SK-N-SH (cell line): ENCODE measurements at regions not wholly inside any gene's neighbourhood (a gene's known extent, or its start where the extent isn't known, plus 50 kb on each side); places are given as distances from the start of the nearest gene placed in this dataset.

Source experiments
- CTCF ChIA-PET: fragments of 300-600, 350-600 bp; formaldehyde crosslinking; extraction: SDS; loops from one replicate; lab custom pipeline; 2021; lab: Yijun Ruan, JAX
- POLR2A ChIA-PET: fragments of 350-600 bp; sonication (Branson Sonifier 250); formaldehyde crosslinking; extraction: SDS; loops from one replicate; lab custom pipeline; 2020; ENCODE audit warnings: antibody characterized with exemption, inconsistent platforms; lab: Yijun Ruan, JAX
- DNase-seq: peaks from one replicate; pipeline ENCODE4 v3.0.0; 2012
- H2AFZ ChIP-seq: fragments of 200-600 bp; sonication (generic); 2 replicates; pipeline ENCODE4 v1.8.1; 2016; ENCODE audit warnings: antibody characterized with exemption, mild to moderate bottlenecking, low read depth
- H3F3A ChIP-seq: fragments of 200-600 bp; sonication (generic); replicated peaks from 2 replicates; pipeline ENCODE3; 2016; ENCODE audit warnings: antibody characterized with exemption, mild to moderate bottlenecking; ENCODE audit not compliant: insufficient read depth
- H3K27ac ChIP-seq, 2 experiments: fragments of 200-500 bp in 1 of 2; fragments of 200-600 bp in 1 of 2; sonication (Bioruptor generic) in 1 of 2; sonication (generic), shearing (Covaris generic) in 1 of 2; 2 replicates each; pipeline versions ENCODE4 v1.5.1 to v1.6.1; 2014 to 2016; ENCODE audit warnings: low read depth in 2 of 2, inconsistent platforms in 1 of 2, low read length in 1 of 2, mild to moderate bottlenecking in 1 of 2, mixed read lengths in 1 of 2
- H3K27me3 ChIP-seq: fragments of 200-600 bp; sonication (generic), shearing (Covaris generic); 2 replicates; pipeline ENCODE4 v1.6.1; 2016; ENCODE audit warnings: mixed run types; ENCODE audit not compliant: insufficient read depth
- H3K36me3 ChIP-seq, 2 experiments: fragments of 200-500 bp in 1 of 2; fragments of 200-600 bp in 1 of 2; sonication (Bioruptor generic) in 1 of 2; sonication (generic) in 1 of 2; replicated peaks in 1 of 2; 2 replicates each; pipeline versions ENCODE3 to v1.5.1; 2014 to 2016; ENCODE audit warnings: low read length in 1 of 2, mild to moderate bottlenecking in 1 of 2; ENCODE audit not compliant: insufficient read depth in 2 of 2, control insufficient read depth in 1 of 2
- H3K4me1 ChIP-seq, 2 experiments: fragments of 200-500 bp in 1 of 2; fragments of 200-600 bp in 1 of 2; sonication (Bioruptor generic) in 1 of 2; sonication (generic), shearing (Covaris generic) in 1 of 2; 2 replicates each; pipeline versions ENCODE4 v1.5.1 to v1.6.1; 2014 to 2016; ENCODE audit warnings: low read depth in 1 of 2, low read length in 1 of 2, mixed run types in 1 of 2; ENCODE audit not compliant: insufficient read depth in 2 of 2, control insufficient read depth in 1 of 2
- H3K4me2 ChIP-seq: fragments of 200-600 bp; sonication (generic), shearing (Covaris generic); 2 replicates; pipeline ENCODE4 v1.6.1; 2017; ENCODE audit warnings: mixed run types
- H3K4me3 ChIP-seq, 2 experiments: fragments of 200-500 bp in 1 of 2; fragments of 200-600 bp in 1 of 2; sonication (Bioruptor generic) in 1 of 2; sonication (generic), shearing (Covaris generic) in 1 of 2; 2 replicates each; pipeline versions ENCODE4 v1.5.1 to v1.8.1; 2014 to 2016; ENCODE audit warnings: low read depth in 2 of 2, inconsistent platforms in 1 of 2, low read length in 1 of 2, mild to moderate bottlenecking in 1 of 2, mixed read lengths in 1 of 2, moderate library complexity in 1 of 2
- H3K79me2 ChIP-seq: fragments of 200-600 bp; sonication (generic); 2 replicates; pipeline ENCODE4 v1.8.1; 2017; ENCODE audit warnings: mild to moderate bottlenecking; ENCODE audit not compliant: insufficient read depth
- H3K9ac ChIP-seq: fragments of 200-600 bp; sonication (generic); 2 replicates; pipeline ENCODE4 v1.6.1; 2017; ENCODE audit warnings: mixed run types
- H3K9me2 ChIP-seq: fragments of 200-600 bp; sonication (generic); 2 replicates; pipeline ENCODE4 v1.6.1; 2017; ENCODE audit warnings: mixed run types
- H3K9me3 ChIP-seq: fragments of 200-600 bp; sonication (generic); 2 replicates; pipeline ENCODE4 v1.6.1; 2017; ENCODE audit warnings: mixed run types, mild to moderate bottlenecking, moderate library complexity
- H4K20me1 ChIP-seq: fragments of 200-600 bp; sonication (generic); 2 replicates; pipeline ENCODE4 v1.6.1; 2017; ENCODE audit warnings: mild to moderate bottlenecking, mixed run types; ENCODE audit not compliant: insufficient read depth
- CTCF ChIP-seq: fragments of 200-600 bp; sonication (generic); IDR thresholded peaks from 2 replicates; pipeline ENCODE4 v1.6.1; 2017; ENCODE audit warnings: antibody characterized with exemption, mild to moderate bottlenecking, moderate library complexity
- ELF1 ChIP-seq: IDR thresholded peaks from 2 replicates; pipeline ENCODE4 v1.4.0; 2012
- EP300 ChIP-seq, 2 experiments: IDR thresholded peaks; 2 replicates each; pipeline versions ENCODE4 v1.4.0 to v1.6.1; 2012; ENCODE audit warnings: borderline replicate concordance in 1 of 2, low read depth in 1 of 2, low read length in 1 of 2
- EZH2phosphoT487 ChIP-seq: fragments of 200-600 bp; sonication (generic); IDR thresholded peaks from 2 replicates; pipeline ENCODE4 v1.6.1; 2017; ENCODE audit warnings: low read depth, mixed run types, mild to moderate bottlenecking, antibody characterized with exemption, moderate library complexity, borderline replicate concordance
- FOXJ3 ChIP-seq: sonication (generic); formaldehyde crosslinking; IDR thresholded peaks from 2 replicates; pipeline ENCODE4 v1.5.1; 2020; ENCODE audit warnings: mild to moderate bottlenecking, missing genetic modification reagents
- FOXM1 ChIP-seq: IDR thresholded peaks from 2 replicates; pipeline ENCODE4 v1.4.0; 2012; ENCODE audit warnings: low read depth, mild to moderate bottlenecking
- GABPA ChIP-seq: IDR thresholded peaks from 2 replicates; pipeline ENCODE4 v1.4.0; 2012; ENCODE audit warnings: low read depth, mild to moderate bottlenecking
- JUND ChIP-seq: IDR thresholded peaks from 2 replicates; pipeline ENCODE4 v1.4.0; 2012
- MEF2A ChIP-seq: IDR thresholded peaks from 2 replicates; pipeline ENCODE4 v1.4.0; 2012; ENCODE audit warnings: low read depth, borderline replicate concordance
- NFIC ChIP-seq: IDR thresholded peaks from 2 replicates; pipeline ENCODE4 v1.4.0; 2012; ENCODE audit warnings: borderline replicate concordance
- NRF1 ChIP-seq: IDR thresholded peaks from 2 replicates; pipeline ENCODE4 v1.6.1; 2012; ENCODE audit warnings: low read depth, mild to moderate bottlenecking, low read length
- RAD21 ChIP-seq: IDR thresholded peaks from 2 replicates; pipeline ENCODE4 v1.6.1; 2012; ENCODE audit warnings: mild to moderate bottlenecking, low read length
- RCOR1 ChIP-seq: fragments of 150-350 bp; IDR thresholded peaks from 2 replicates; pipeline ENCODE4 v1.6.1; 2017; ENCODE audit warnings: antibody characterized with exemption, low read length
- RFX5 ChIP-seq: IDR thresholded peaks from 2 replicates; pipeline ENCODE4 v1.6.1; 2012; ENCODE audit warnings: mild to moderate bottlenecking, improper control_type of control experiment, low read length
- RXRA ChIP-seq: IDR thresholded peaks from 2 replicates; pipeline ENCODE4 v1.4.0; 2012; ENCODE audit warnings: low read depth, mild to moderate bottlenecking, borderline replicate concordance
- SIN3A ChIP-seq: IDR thresholded peaks from 2 replicates; pipeline ENCODE4 v1.6.1; 2012; ENCODE audit warnings: low read depth, mild to moderate bottlenecking, low read length, moderate library complexity, borderline replicate concordance
- TAF1 ChIP-seq: IDR thresholded peaks from 2 replicates; pipeline ENCODE4 v1.6.1; 2012; ENCODE audit warnings: low read depth, mild to moderate bottlenecking, low read length, moderate library complexity, borderline replicate concordance
- TCF12 ChIP-seq: IDR thresholded peaks from 2 replicates; pipeline ENCODE4 v1.4.0; 2012
- TEAD4 ChIP-seq: IDR thresholded peaks from 2 replicates; pipeline ENCODE4 v1.4.0; 2012; ENCODE audit warnings: mild to moderate bottlenecking, borderline replicate concordance; ENCODE audit not compliant: insufficient read depth
- YY1 ChIP-seq: IDR thresholded peaks from 2 replicates; pipeline ENCODE4 v1.4.0; 2012; ENCODE audit warnings: low read depth, mild to moderate bottlenecking
- WGBS: methylation state at CpG from one replicate; pipeline ENCODE4 v1.1.6; 2017; ENCODE audit warnings: low lambda C conversion rate; 5-methylcytosine and 5-hydroxymethylcytosine counted together
- TF ChIP-seq, protein P1 (sequence below): IDR thresholded peaks from 2 replicates; pipeline ENCODE4 v1.4.0; 2012; ENCODE audit warnings: low read depth, borderline replicate concordance
- TF ChIP-seq, protein P2 (sequence below): fragments of 150-350 bp; IDR thresholded peaks from 2 replicates; pipeline ENCODE4 v1.6.1; 2016; ENCODE audit warnings: mild to moderate bottlenecking, low read depth, low read length

GRCh38 chr4:146107587-146108240 is 67.8 kb upstream of the LSM6 start:
- no peak overlapping the region for H3K9ac ChIP-seq
- H3K4me2 ChIP-seq: no peak overlapping the region
- H3K27ac ChIP-seq: no peak overlapping the region
- H3K79me2 ChIP-seq: no peaks in the 10 kb centered on the region
- H3K36me3 ChIP-seq: no peaks in the 10 kb centered on the region
- no peaks in the 10 kb centered on the region for H3F3A ChIP-seq
- DNase-seq: no peak
- 82% methylated on average over 3 of the region's 3 CpGs for WGBS
- TF ChIP-seq EP300 (IDR thresholded peaks at IDR 0.05; ENCODE audit: borderline replicate concordance in 1 of 2, low read depth in 1 of 2, low read length in 1 of 2) (no peak), NFIC (no peak), TEAD4 (no peak), YY1 (no peak), FOXJ3 (no peak), EZH2phosphoT487 (no peak), ELF1 (no peak), NRF1 (no peak)
- TF ChIP-seq, protein P1, sequence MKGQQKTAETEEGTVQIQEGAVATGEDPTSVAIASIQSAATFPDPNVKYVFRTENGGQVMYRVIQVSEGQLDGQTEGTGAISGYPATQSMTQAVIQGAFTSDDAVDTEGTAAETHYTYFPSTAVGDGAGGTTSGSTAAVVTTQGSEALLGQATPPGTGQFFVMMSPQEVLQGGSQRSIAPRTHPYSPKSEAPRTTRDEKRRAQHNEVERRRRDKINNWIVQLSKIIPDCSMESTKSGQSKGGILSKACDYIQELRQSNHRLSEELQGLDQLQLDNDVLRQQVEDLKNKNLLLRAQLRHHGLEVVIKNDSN: no peak
- H4K20me1 ChIP-seq: no peaks in the 10 kb centered on the region
- H3K9me2 ChIP-seq: no peaks in the 10 kb centered on the region
- ChIA-PET CTCF (interaction anchor here (1.7 kb wide), 1 partner anchor 12 kb away, joined by 7 read pairs; no protein-coding TSS in a partner anchor), POLR2A (no interaction called here)
- H3K4me3 ChIP-seq: no peak overlapping the region
- no peak overlapping the region for H2AFZ ChIP-seq
- no peaks in the 10 kb centered on the region for H3K27me3 ChIP-seq
- no peaks in the 10 kb centered on the region for H3K9me3 ChIP-seq
- H3K4me1 ChIP-seq: no peaks in the 10 kb centered on the region; a peak in 1 of 4 replicates

- Histone ChIP-seq H3F3A (no peaks in the 10 kb centered on the region), H3K79me2 (no peaks in the 10 kb centered on the region), H3K4me1 (no peaks in the 10 kb centered on the region; a peak in 1 of 4 replicates), H3K4me2 (no peak overlapping the region), H3K9me2 (no peaks in the 10 kb centered on the region), H2AFZ (no peak overlapping the region), H3K9ac (no peak overlapping the region), H3K27me3 (no peaks in the 10 kb centered on the region), H4K20me1 (no peaks in the 10 kb centered on the region), H3K36me3 (no peaks in the 10 kb centered on the region), H3K4me3 (no peak overlapping the region), H3K9me3 (no peaks in the 10 kb centered on the region), H3K27ac (no peak overlapping the region)
- no peak for DNase-seq
- WGBS: 67% methylated on average over 1 of the region's 1 CpG
- POLR2A ChIA-PET: no interaction called here
- CTCF ChIA-PET: no interaction called here
- no peak for TF ChIP-seq TAF1
- TF ChIP-seq FOXM1: no peak
- TF ChIP-seq, protein P2, sequence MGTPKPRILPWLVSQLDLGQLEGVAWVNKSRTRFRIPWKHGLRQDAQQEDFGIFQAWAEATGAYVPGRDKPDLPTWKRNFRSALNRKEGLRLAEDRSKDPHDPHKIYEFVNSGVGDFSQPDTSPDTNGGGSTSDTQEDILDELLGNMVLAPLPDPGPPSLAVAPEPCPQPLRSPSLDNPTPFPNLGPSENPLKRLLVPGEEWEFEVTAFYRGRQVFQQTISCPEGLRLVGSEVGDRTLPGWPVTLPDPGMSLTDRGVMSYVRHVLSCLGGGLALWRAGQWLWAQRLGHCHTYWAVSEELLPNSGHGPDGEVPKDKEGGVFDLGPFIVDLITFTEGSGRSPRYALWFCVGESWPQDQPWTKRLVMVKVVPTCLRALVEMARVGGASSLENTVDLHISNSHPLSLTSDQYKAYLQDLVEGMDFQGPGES: no peak
- no peak for TF ChIP-seq RXRA
- TF ChIP-seq GABPA: no peak
- no peak for TF ChIP-seq CTCF
- no peak for TF ChIP-seq JUND
- TF ChIP-seq RAD21: no peak
- no peak for TF ChIP-seq TCF12
- no peak for TF ChIP-seq NFIC
- no peak for TF ChIP-seq SIN3A
- TF ChIP-seq TEAD4: no peak
- TF ChIP-seq EP300 (IDR thresholded peaks at IDR 0.05; ENCODE audit: borderline replicate concordance in 1 of 2, low read depth in 1 of 2, low read length in 1 of 2): no peak
- no peak for TF ChIP-seq MEF2A
- no peak for TF ChIP-seq NRF1
- TF ChIP-seq RCOR1: no peak
- TF ChIP-seq RFX5: no peak
Measured at GRCh38 chr4:146105464-146105863, 70.1 kb upstream of the LSM6 start.
